ENCODE measurements at regions not wholly inside any gene's neighbourhood (a gene's known extent, or its start where the extent isn't known, plus 50 kb on each side); places are given as distances from the start of the nearest gene placed in this dataset.

DNA sequence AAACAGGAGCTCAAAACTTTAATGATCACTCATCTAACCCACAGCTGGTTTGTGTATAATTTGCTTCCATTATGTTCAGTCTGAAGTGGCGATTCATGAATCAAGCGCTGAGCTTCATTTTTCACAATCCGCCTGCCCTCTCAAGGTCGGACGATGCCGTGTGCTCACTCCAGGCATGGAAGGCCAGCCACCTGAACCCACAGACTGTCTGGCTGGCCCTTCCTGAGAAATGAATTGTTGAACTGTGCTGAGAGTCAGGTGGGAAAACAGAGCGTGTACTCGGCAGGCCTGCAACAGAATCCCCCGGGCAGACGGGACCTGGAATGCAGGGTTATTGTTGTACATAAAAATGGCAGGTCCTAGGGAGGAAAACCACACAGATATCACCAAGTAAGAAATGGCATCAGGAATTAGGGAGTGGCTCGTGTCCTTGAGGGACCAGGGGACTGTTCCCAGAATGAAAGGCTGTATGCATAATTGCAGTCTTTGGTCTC, 375.7 kb downstream of the IRX2 start:
- Mint-ChIP-seq H3K4me1 (ENCODE audit: unreplicated experiment) (no peaks in the 10 kb centered on the region), H3K27ac (ENCODE audit: unreplicated experiment) (no peak overlapping the region), H3K27me3 (ENCODE audit: unreplicated experiment) (no peaks in the 10 kb centered on the region), H3K4me3 (ENCODE audit: unreplicated experiment) (no peak overlapping the region), H3K9me3 (ENCODE audit: unreplicated experiment) (peaks cover 18% of the 10 kb centered on the region), H3K36me3 (ENCODE audit: unreplicated experiment) (no peaks in the 10 kb centered on the region)
- TF ChIP-seq, protein P1, sequence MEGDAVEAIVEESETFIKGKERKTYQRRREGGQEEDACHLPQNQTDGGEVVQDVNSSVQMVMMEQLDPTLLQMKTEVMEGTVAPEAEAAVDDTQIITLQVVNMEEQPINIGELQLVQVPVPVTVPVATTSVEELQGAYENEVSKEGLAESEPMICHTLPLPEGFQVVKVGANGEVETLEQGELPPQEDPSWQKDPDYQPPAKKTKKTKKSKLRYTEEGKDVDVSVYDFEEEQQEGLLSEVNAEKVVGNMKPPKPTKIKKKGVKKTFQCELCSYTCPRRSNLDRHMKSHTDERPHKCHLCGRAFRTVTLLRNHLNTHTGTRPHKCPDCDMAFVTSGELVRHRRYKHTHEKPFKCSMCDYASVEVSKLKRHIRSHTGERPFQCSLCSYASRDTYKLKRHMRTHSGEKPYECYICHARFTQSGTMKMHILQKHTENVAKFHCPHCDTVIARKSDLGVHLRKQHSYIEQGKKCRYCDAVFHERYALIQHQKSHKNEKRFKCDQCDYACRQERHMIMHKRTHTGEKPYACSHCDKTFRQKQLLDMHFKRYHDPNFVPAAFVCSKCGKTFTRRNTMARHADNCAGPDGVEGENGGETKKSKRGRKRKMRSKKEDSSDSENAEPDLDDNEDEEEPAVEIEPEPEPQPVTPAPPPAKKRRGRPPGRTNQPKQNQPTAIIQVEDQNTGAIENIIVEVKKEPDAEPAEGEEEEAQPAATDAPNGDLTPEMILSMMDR (IDR thresholded peaks at IDR 0.05), result no peak
- DNase-seq (ENCODE audit: extremely low spot score, unreplicated experiment), result peak; percentile 44

- peak; percentile 51 for DNase-seq (ENCODE audit: extremely low spot score, unreplicated experiment)
- TF ChIP-seq, protein P1 (IDR thresholded peaks at IDR 0.05), result no peak
- Mint-ChIP-seq H3K4me3 (ENCODE audit: unreplicated experiment) (no peak overlapping the region), H3K4me1 (ENCODE audit: unreplicated experiment) (no peaks in the 10 kb centered on the region), H3K9me3 (ENCODE audit: unreplicated experiment) (peaks cover 20% of the 10 kb centered on the region), H3K27me3 (ENCODE audit: unreplicated experiment) (no peaks in the 10 kb centered on the region), H3K27ac (ENCODE audit: unreplicated experiment) (no peak overlapping the region), H3K36me3 (ENCODE audit: unreplicated experiment) (no peaks in the 10 kb centered on the region)
Measured at GRCh38 chr5:2375291-2375690, 376.2 kb downstream of the IRX2 start.

DNA sequence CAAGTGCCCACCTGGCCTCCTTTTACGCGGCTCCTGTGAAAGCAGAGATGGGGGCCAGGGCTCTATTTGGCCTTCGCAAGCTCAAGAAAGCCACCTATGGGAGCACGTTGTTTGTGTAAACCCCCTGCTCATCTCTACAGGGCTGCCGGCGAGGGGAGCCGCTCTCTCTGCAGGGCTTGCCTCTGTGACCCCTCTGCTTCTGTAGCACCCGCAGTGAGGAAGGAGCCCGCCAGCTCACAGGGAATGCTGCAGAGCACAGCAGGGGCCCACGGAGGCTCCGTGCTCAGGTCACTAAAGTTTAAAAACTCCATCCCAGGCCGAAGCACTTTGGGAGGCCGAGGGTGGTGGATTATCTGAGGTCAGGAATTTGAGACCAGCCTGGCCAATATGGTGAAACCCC, 376.8 kb downstream of the IRX2 start:
- H3K4me3 Mint-ChIP-seq (ENCODE audit: unreplicated experiment), result no peak overlapping the region
- no peaks in the 10 kb centered on the region for H3K36me3 Mint-ChIP-seq (ENCODE audit: unreplicated experiment)
- H3K4me1 Mint-ChIP-seq (ENCODE audit: unreplicated experiment), result no peaks in the 10 kb centered on the region
- H3K27me3 Mint-ChIP-seq (ENCODE audit: unreplicated experiment), result no peaks in the 10 kb centered on the region
- peak; percentile 77 for DNase-seq (ENCODE audit: extremely low spot score, unreplicated experiment)
- no peak overlapping the region for H3K27ac Mint-ChIP-seq (ENCODE audit: unreplicated experiment)
- peaks cover 26% of the 10 kb centered on the region for H3K9me3 Mint-ChIP-seq (ENCODE audit: unreplicated experiment)
- TF ChIP-seq, protein P1 (IDR thresholded peaks at IDR 0.05), result no peak

DNA sequence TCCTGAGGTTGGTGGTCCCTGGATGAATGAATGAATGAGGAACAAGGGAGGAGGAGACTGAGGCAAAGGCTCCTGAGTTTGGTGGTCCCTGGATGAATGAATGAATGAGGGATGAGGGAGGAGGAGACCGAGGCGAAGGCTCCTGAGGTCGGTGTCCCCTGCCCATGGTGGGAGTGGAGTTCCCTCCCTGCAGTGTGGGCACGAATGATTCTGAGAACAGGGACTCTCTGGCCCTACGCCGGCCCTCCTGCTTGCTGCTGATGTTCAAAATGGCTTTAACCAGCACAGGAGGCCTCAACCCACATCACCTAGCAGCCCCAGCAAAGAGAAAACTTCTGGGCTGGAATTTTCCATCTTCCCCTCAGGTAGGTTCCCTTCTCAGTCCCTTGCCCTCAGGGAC, 377.8 kb downstream of the IRX2 start:
- H3K27ac Mint-ChIP-seq (ENCODE audit: unreplicated experiment), result no peak overlapping the region
- H3K4me3 Mint-ChIP-seq (ENCODE audit: unreplicated experiment), result no peak overlapping the region
- no peaks in the 10 kb centered on the region for H3K4me1 Mint-ChIP-seq (ENCODE audit: unreplicated experiment)

GRCh38 chr5:2371419-2371710, 380.1 kb downstream of the IRX2 start:
- TF ChIP-seq, protein P1 (IDR thresholded peaks at IDR 0.05), result no peak

More for the DNA sequence above, 377.8 kb downstream of the IRX2 start:
- no peaks in the 10 kb centered on the region for H3K27me3 Mint-ChIP-seq (ENCODE audit: unreplicated experiment)
- no peaks in the 10 kb centered on the region for H3K36me3 Mint-ChIP-seq (ENCODE audit: unreplicated experiment)
- H3K9me3 Mint-ChIP-seq (ENCODE audit: unreplicated experiment), result peaks cover 29% of the 10 kb centered on the region
- TF ChIP-seq, protein P1 (IDR thresholded peaks at IDR 0.05), result no peak
- peak; percentile 73 for DNase-seq (ENCODE audit: extremely low spot score, unreplicated experiment)

More at GRCh38 chr5:2371419-2371710, 380.1 kb downstream of the IRX2 start:
- Mint-ChIP-seq H3K4me3 (ENCODE audit: unreplicated experiment) (no peak overlapping the region), H3K4me1 (ENCODE audit: unreplicated experiment) (no peaks in the 10 kb centered on the region), H3K9me3 (ENCODE audit: unreplicated experiment) (peaks cover 29% of the 10 kb centered on the region), H3K27me3 (ENCODE audit: unreplicated experiment) (no peaks in the 10 kb centered on the region), H3K27ac (ENCODE audit: unreplicated experiment) (no peak overlapping the region), H3K36me3 (ENCODE audit: unreplicated experiment) (no peaks in the 10 kb centered on the region)
- peak; percentile 76 for DNase-seq (ENCODE audit: extremely low spot score, unreplicated experiment)
